Tibial artery (tissue), 4 donors: ENCODE measurements at regions not wholly inside any gene's neighbourhood (a gene's known extent, or its start where the extent isn't known, plus 50 kb on each side); places are given as distances from the start of the nearest gene placed in this dataset.

ENCODE experiments used
- DNase-seq, 2 donors: peaks; one replicate each; pipeline ENCODE4 v3.0.0-alpha.2; 2019
- H3K27ac ChIP-seq, 2 donors: fragments of 200-600 bp; sonication (generic) in 1 of 2; 1 replicate in 1 of 2; 2 replicates in 1 of 2; pipeline ENCODE4 v1.5.1; 2018 to 2019; ENCODE audit warnings: mild to moderate bottlenecking in 1 of 2
- H3K27me3 ChIP-seq, 2 donors: fragments of 200-600 bp; sonication (generic) in 1 of 2; one replicate each; pipeline versions ENCODE4 v1.5.1 to v1.6.0; 2016 to 2019
- H3K36me3 ChIP-seq, 3 donors: fragments of 200-600 bp; sonication (generic) in 2 of 3; one replicate each; pipeline ENCODE4 v1.5.1; 2016 to 2019; ENCODE audit warnings: mild to moderate bottlenecking in 2 of 3
- H3K4me1 ChIP-seq, 4 donors: fragments of 200-600 bp; sonication (generic) in 2 of 4; 1 replicate in 3 of 4; 2 replicates in 1 of 4; pipeline ENCODE4 v1.5.1; 2016 to 2019
- H3K4me3 ChIP-seq, 2 donors: fragments of 200-600 bp; sonication (generic) in 1 of 2; 1 replicate in 1 of 2; 2 replicates in 1 of 2; pipeline ENCODE4 v1.5.1; 2018 to 2019; ENCODE audit warnings: mild to moderate bottlenecking in 2 of 2
- H3K9me3 ChIP-seq, 3 donors: fragments of 200-600 bp; sonication (generic) in 1 of 3; one replicate each; pipeline ENCODE4 v1.5.1; 2016 to 2019
- intact Hi-C: fragments of 100-400 bp; cut with DNase I; formaldehyde crosslinking; loops from one replicate; pipeline ENCODE4 v1.15.0; 2023; ENCODE audit warnings: low total_unique reads
- TF ChIP-seq, protein P1 (sequence below), 2 experiments: fragments of 200-600 bp in 1 of 2; fragments of 450-650 bp in 1 of 2; IDR thresholded peaks; one replicate each; pipeline ENCODE4 v1.5.1; 2017 to 2019; ENCODE audit warnings: antibody characterized with exemption in 2 of 2, mild to moderate bottlenecking in 1 of 2, moderate library complexity in 1 of 2

DNA sequence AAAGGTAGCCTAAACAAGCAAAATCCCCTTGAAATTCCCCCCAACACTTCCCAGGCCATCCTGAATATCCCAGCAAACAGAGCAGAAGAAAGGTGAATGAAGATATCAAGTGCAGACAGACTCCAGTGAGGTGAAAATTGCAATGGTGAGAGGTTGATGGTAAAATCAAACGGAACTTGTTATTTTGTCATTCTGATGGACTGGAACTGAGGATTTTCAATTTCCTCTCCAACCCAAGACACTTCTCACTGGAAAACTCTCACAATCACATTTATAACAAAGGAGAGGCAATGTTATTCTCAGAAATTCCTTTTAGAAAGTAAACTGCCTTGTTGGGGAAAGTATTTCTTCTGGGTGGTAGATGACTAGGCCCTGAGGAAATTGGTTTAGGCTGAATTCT, 412.4 kb upstream of the C9orf72 start:
- no peak for DNase-seq
- TF ChIP-seq, protein P1, sequence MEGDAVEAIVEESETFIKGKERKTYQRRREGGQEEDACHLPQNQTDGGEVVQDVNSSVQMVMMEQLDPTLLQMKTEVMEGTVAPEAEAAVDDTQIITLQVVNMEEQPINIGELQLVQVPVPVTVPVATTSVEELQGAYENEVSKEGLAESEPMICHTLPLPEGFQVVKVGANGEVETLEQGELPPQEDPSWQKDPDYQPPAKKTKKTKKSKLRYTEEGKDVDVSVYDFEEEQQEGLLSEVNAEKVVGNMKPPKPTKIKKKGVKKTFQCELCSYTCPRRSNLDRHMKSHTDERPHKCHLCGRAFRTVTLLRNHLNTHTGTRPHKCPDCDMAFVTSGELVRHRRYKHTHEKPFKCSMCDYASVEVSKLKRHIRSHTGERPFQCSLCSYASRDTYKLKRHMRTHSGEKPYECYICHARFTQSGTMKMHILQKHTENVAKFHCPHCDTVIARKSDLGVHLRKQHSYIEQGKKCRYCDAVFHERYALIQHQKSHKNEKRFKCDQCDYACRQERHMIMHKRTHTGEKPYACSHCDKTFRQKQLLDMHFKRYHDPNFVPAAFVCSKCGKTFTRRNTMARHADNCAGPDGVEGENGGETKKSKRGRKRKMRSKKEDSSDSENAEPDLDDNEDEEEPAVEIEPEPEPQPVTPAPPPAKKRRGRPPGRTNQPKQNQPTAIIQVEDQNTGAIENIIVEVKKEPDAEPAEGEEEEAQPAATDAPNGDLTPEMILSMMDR (IDR thresholded peaks at IDR 0.05): no peak
- H3K9me3 ChIP-seq: no peaks in the 10 kb centered on the region
- H3K27me3 ChIP-seq: no peaks in the 10 kb centered on the region
- no peak overlapping the region for H3K27ac ChIP-seq
- H3K4me3 ChIP-seq: no peak overlapping the region
- intact Hi-C loops: no loop called here
- no peaks in the 10 kb centered on the region for H3K4me1 ChIP-seq
- no peaks in the 10 kb centered on the region for H3K36me3 ChIP-seq

DNA sequence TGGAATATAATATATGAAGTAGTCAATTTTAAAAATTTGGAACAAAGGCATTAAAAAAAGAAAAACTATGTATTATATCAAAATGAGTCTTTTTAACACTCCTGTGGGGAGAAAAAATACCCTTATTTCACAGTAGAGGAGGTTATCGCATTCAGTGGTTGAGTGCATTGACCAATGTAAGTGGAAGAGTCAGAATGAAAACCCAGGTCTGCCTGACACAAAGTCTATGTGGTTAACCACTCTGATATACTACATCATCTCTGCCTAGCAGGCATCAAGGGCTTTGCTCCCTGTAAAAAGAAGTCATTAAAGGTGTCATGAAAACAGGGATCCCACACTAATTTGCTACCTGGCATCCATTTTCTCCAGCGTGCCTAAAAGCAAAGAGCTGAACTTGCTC, 417.2 kb upstream of the C9orf72 start:
- H3K27ac ChIP-seq: no peak overlapping the region
- no peaks in the 10 kb centered on the region for H3K27me3 ChIP-seq
- TF ChIP-seq, protein P1 (IDR thresholded peaks at IDR 0.05): no peak
- H3K9me3 ChIP-seq: no peaks in the 10 kb centered on the region
- no peak overlapping the region for H3K4me3 ChIP-seq
- H3K4me1 ChIP-seq: no peaks in the 10 kb centered on the region
- H3K36me3 ChIP-seq: no peaks in the 10 kb centered on the region
- DNase-seq: no peak
- intact Hi-C loops: no loop called here

DNA sequence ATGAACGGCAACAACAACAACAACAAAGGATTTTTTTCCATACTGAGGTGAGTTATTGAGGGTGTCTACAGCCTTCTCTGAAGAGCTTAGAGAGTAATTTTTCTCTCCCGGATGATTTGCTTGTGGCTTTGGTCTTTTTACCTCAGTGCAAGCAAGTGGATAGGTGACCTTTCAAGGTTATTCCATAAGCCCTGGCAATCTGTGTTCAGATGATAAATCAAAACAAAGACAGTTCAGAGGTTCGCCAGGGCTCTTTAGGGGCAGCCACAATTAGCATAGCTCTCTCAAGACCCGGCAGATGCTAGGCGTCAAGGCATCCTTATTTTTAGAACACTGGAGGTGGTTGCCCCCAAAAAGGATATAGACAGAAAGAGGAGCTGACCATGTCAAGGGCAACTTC, 417.9 kb upstream of the C9orf72 start:
- H3K36me3 ChIP-seq: no peaks in the 10 kb centered on the region
- TF ChIP-seq, protein P1 (IDR thresholded peaks at IDR 0.05): no peak
- no peaks in the 10 kb centered on the region for H3K9me3 ChIP-seq
- DNase-seq: no peak
- no peak overlapping the region for H3K4me3 ChIP-seq
- H3K27ac ChIP-seq: no peak overlapping the region
- H3K4me1 ChIP-seq: no peaks in the 10 kb centered on the region
- no peaks in the 10 kb centered on the region for H3K27me3 ChIP-seq
- intact Hi-C loops: no loop called here

DNA sequence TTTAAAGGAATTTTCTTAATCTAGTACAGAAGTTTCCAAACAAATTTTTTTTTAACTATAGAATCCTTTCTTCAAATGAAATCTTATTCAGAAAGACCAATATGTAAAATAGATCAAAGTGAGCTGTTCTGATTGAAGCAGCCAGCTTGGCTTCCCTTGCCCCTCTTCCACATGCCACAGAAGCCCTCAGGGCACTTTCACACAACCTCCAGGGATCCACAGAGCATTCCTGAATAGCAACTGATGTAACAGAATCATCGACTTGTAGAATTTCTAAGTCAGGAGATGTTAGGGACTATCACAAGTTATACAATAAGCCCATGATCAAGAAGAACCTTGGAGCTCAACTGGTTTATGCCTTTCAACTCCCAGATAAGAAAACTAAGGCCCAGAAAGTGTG, 427.8 kb upstream of the C9orf72 start:
- DNase-seq: no peak
- TF ChIP-seq, protein P1 (IDR thresholded peaks at IDR 0.05): no peak
- Histone ChIP-seq H3K4me1 (no peaks in the 10 kb centered on the region), H3K27ac (no peak overlapping the region), H3K27me3 (no peaks in the 10 kb centered on the region), H3K36me3 (no peaks in the 10 kb centered on the region), H3K9me3 (no peaks in the 10 kb centered on the region), H3K4me3 (no peak overlapping the region)
- intact Hi-C loops: no loop called here

DNA sequence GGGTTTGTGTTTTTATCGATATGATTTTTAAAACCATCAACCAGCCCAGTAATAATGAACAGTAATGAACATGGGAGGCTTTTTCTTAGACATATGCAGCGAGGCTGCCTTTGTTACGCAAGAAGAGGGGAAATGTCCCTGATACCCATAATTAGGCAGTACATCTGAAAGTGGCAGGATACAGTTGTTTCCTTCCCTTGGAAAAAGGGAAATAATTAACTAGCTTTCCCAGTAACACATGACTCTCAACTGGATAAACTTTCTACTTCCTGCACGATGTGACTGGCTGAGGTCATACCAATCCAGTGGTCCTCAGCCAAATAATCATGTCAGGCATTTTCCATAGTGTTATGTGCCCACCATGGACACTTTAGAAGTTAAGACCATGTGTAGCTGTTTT, 431.6 kb upstream of the C9orf72 start:
- no peak for DNase-seq
- Histone ChIP-seq H3K27ac (no peak overlapping the region), H3K27me3 (no peaks in the 10 kb centered on the region), H3K36me3 (no peaks in the 10 kb centered on the region), H3K9me3 (no peaks in the 10 kb centered on the region), H3K4me3 (no peak overlapping the region), H3K4me1 (no peaks in the 10 kb centered on the region)
- intact Hi-C loops: no loop called here
- TF ChIP-seq, protein P1 (IDR thresholded peaks at IDR 0.05): no peak

DNA sequence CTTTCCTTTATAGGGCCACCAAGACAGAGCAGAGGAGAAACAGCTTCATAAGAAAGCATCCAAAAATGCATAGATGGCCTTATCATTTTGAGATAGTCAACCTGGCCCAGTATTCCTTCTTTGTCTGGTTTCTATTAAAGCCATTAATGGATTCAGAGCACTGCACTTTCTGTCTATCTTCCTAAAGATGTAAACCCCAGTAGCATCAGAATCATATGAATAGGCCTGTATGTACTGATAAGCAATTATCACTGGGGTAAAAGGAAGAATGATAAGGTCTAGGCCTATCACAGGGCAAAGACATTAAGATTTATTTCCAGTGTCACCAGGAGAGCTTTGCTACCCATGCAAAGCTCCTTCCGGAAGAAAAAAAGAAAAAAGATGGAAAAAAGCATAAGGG, 432.5 kb upstream of the C9orf72 start:
- no peak for DNase-seq
- H3K27ac ChIP-seq: no peak overlapping the region
- no peaks in the 10 kb centered on the region for H3K9me3 ChIP-seq
- H3K27me3 ChIP-seq: no peaks in the 10 kb centered on the region
- no peak overlapping the region for H3K4me3 ChIP-seq
- no peaks in the 10 kb centered on the region for H3K36me3 ChIP-seq
- TF ChIP-seq, protein P1 (IDR thresholded peaks at IDR 0.05): no peak
- intact Hi-C loops: no loop called here
- no peaks in the 10 kb centered on the region for H3K4me1 ChIP-seq
